ENCODE measurements at regions not wholly inside any gene's neighbourhood (a gene's known extent, or its start where the extent isn't known, plus 50 kb on each side); places are given as distances from the start of the nearest gene placed in this dataset.

- Histone ChIP-seq H2AFZ (ENCODE audit: low read length) (no peak overlapping the region), H3K79me2 (ENCODE audit: control insufficient read depth in 1 of 2, insufficient read depth in 2 of 2, low read length in 2 of 2) (no peaks in the 10 kb centered on the region), H3K9ac (replicated peaks in 1 of 4; ENCODE audit: extremely low read depth in 1 of 4, low read depth in 3 of 4, low read length in 3 of 4) (no peak overlapping the region), H3K4ac (replicated peaks; ENCODE audit: insufficient read length, low read depth, low read length) (no peak overlapping the region), H3K27ac (ENCODE audit: low read depth, low read length) (no peak overlapping the region), H3K9me3 (ENCODE audit: insufficient read depth in 2 of 2, low read depth in 1 of 2, low read length in 1 of 2) (no peaks in the 10 kb centered on the region), H2BK120ac (replicated peaks; ENCODE audit: low read depth, low read length) (no peak overlapping the region), H4K20me1 (replicated peaks in 1 of 2; ENCODE audit: control insufficient read depth in 1 of 2, insufficient read depth in 2 of 2, low read length in 2 of 2) (no peaks in the 10 kb centered on the region), H3K14ac (ENCODE audit: insufficient read length) (no peak overlapping the region), H2BK15ac (ENCODE audit: low read length) (no peak overlapping the region), H3K27me3 (replicated peaks in 1 of 4; ENCODE audit: control insufficient read depth in 3 of 4, extremely low read depth in 1 of 4, insufficient read depth in 3 of 4, low read length in 3 of 4) (no peaks in the 10 kb centered on the region), H3K18ac (ENCODE audit: extremely low read depth, low read length) (no peak overlapping the region), H3K4me1 (replicated peaks in 1 of 4; ENCODE audit: control insufficient read depth in 3 of 4, insufficient read depth in 4 of 4, low read length in 3 of 4) (no peaks in the 10 kb centered on the region), H2BK20ac (ENCODE audit: low read length) (no peak overlapping the region), H3K23ac (ENCODE audit: insufficient read length) (no peak overlapping the region), H2BK5ac (ENCODE audit: low read depth, low read length) (no peak overlapping the region), H4K91ac (replicated peaks; ENCODE audit: insufficient read length, low read length) (no peak overlapping the region), H3K23me2 (ENCODE audit: low read depth, low read length) (no peaks in the 10 kb centered on the region), H2AK5ac (ENCODE audit: low read depth, low read length) (no peak overlapping the region), H3K4me3 (ENCODE audit: extremely low read depth in 1 of 4, insufficient read depth in 2 of 4, low read depth in 3 of 4, low read length in 4 of 4) (no peak overlapping the region), H3K36me3 (ENCODE audit: control insufficient read depth in 2 of 4, insufficient read depth in 4 of 4, low read length in 3 of 4) (no peaks in the 10 kb centered on the region), H3K4me2 (ENCODE audit: insufficient read depth in 1 of 2, low read depth in 2 of 2, low read length in 2 of 2) (no peak overlapping the region), H3K79me1 (ENCODE audit: low read depth, low read length) (no peaks in the 10 kb centered on the region), H3K56ac (replicated peaks; ENCODE audit: insufficient read length, low read depth, low read length) (no peak overlapping the region), H4K8ac (ENCODE audit: extremely low read depth, insufficient read depth, low read length) (no peak overlapping the region), H2BK12ac (ENCODE audit: low read depth, low read length) (no peak overlapping the region), H4K5ac (ENCODE audit: insufficient read length, low read depth, low read length) (no peak overlapping the region)
- 96% methylated on average over 1 of the region's 1 CpG; no CpG with 5 or more reads in 1 of the 2 experiments for WGBS, 2 experiments (ENCODE audit: extremely low coverage in 1 of 2, insufficient coverage in 1 of 2, insufficient read length in 1 of 2, insufficient replicate concordance in 2 of 2, low coverage in 1 of 2, low lambda C conversion rate in 2 of 2, missing lambda C conversion rate in 1 of 2)
- FAIRE-seq (no peak), DNase-seq (ENCODE audit: low read depth in 1 of 2, low spot score in 2 of 2) (no peak)
- ChIA-PET POLR2A (ENCODE audit: partially characterized antibody) (no interaction called here), CTCF (ENCODE audit: partially characterized antibody) (no interaction called here)
- TF ChIP-seq RNF2 (IDR thresholded peaks at IDR 0.05; ENCODE audit: borderline replicate concordance, low read depth, low read length, missing control alignments, poor library complexity, severe bottlenecking) = no peak
- no peak for TF ChIP-seq YY1 (IDR thresholded peaks at IDR 0.05; ENCODE audit: low read depth, low read length)
- TF ChIP-seq CHD1 (IDR thresholded peaks at IDR 0.05; ENCODE audit: low read depth, low read length) = no peak
These were observed 1215.2 kb upstream of the TMEFF2 start for GRCh38 chr2:193409951-193410350.
